ENCODE measurements at regions not wholly inside any gene's neighbourhood (a gene's known extent, or its start where the extent isn't known, plus 50 kb on each side); places are given as distances from the start of the nearest gene placed in this dataset.

DNA sequence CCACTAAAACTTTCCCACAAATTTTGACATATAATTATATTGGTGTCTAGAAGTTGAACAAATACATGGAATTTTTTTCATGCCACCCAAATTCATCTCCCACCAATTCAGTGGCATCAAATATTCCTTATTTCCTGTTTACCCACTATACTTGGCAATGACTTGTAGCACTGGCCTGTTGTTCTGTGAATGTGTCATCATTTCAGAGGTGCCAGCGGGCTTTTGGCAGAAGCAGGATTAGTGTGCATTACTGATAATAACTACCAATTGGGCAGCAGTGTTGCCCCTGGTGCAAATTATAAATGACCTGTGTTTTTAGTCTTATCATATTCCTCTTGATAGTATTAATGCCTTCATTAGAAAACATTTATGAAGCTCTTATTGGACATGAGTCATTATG, 121.3 kb downstream of the TFAP2B start:
- in situ Hi-C loops (cut with HindIII; ENCODE audit: extremely low pct_ligation_motif_present, low pct_unique_long_range_greater_than_20kb) (no loop called here), intact Hi-C loops (cut with micrococcal nuclease; ENCODE audit: unreplicated experiment) (no loop called here)
- Histone ChIP-seq H3K79me2 (ENCODE audit: insufficient read depth, low read length) (no peaks in the 10 kb centered on the region), H3K4me1 (ENCODE audit: insufficient read depth, low read length) (no peaks in the 10 kb centered on the region), H2AFZ (ENCODE audit: low read length) (no peak overlapping the region), H3K27me3 (ENCODE audit: control insufficient read depth in 1 of 2, insufficient read depth in 2 of 2, low read length in 2 of 2) (no peaks in the 10 kb centered on the region), H3K36me3 (replicated peaks in 1 of 2; ENCODE audit: control insufficient read depth in 1 of 2, insufficient read depth in 2 of 2, low read length in 2 of 2) (no peaks in the 10 kb centered on the region), H4K20me1 (ENCODE audit: insufficient read depth, low read length) (no peaks in the 10 kb centered on the region), H3K4me3 (replicated peaks in 1 of 3; ENCODE audit: insufficient read depth in 1 of 3, low read depth in 2 of 3, low read length in 3 of 3) (no peak overlapping the region), H3K9me3 (ENCODE audit: low read length) (no peaks in the 10 kb centered on the region), H3K9ac (ENCODE audit: insufficient read depth, low read depth, low read length) (no peak overlapping the region), H3K27ac (ENCODE audit: extremely low read length, insufficient read depth, low read length) (no peak overlapping the region), H3K4me2 (ENCODE audit: low read depth, low read length) (no peak overlapping the region)
- FAIRE-seq (no peak), ATAC-seq (no peak), DNase-seq (ENCODE audit: low spot score) (no peak)
- TF ChIP-seq ZKSCAN5 (CRISPR knock-in tag; IDR thresholded peaks at IDR 0.05) = no peak
- WGBS (ENCODE audit: low lambda C conversion rate) = 0% methylated on average over 1 of the region's 1 CpG
- ChIA-PET POLR2A (no interaction called here), CTCF (ENCODE audit: low intra/inter-chr PET ratio, low total read pairs) (no interaction called here)
- no TSS peak for BruUV-seq (replicated peaks)

DNA sequence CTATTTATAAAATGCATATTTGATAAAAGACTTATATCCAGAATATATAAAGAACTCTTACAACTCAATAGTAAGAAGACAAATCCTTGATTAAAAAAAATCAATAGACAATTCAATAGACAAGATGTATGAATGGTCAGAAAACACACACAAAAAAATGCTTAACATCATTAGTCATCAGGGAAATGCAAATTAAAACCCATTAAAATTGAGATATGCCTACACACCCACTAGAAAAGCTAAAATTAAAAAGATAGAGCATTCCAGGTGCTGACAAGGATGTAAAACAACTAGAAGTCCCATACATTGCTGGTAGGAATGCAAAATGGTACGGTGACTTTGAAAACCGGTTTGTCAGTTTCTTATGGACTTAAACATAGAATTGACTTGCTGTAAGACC, 127.1 kb downstream of the TFAP2B start:
- no peak overlapping the region for H3K4me2 ChIP-seq (ENCODE audit: low read depth, low read length)
- no peaks in the 10 kb centered on the region for H3K27me3 ChIP-seq (ENCODE audit: control insufficient read depth in 1 of 2, insufficient read depth in 2 of 2, low read length in 2 of 2)
- intact Hi-C loops (cut with micrococcal nuclease; ENCODE audit: unreplicated experiment) = no loop called here
- ChIA-PET POLR2A (no interaction called here), CTCF (ENCODE audit: low intra/inter-chr PET ratio, low total read pairs) (no interaction called here)
- WGBS (ENCODE audit: low lambda C conversion rate) = 27% methylated on average over 2 of the region's 2 CpGs
- no TSS peak for BruUV-seq (replicated peaks)
- no peaks in the 10 kb centered on the region for H3K9me3 ChIP-seq (ENCODE audit: low read length)
- no peaks in the 10 kb centered on the region for H3K79me2 ChIP-seq (ENCODE audit: insufficient read depth, low read length)
- in situ Hi-C loops (cut with HindIII; ENCODE audit: extremely low pct_ligation_motif_present, low pct_unique_long_range_greater_than_20kb) = no loop called here
- H3K9ac ChIP-seq (ENCODE audit: insufficient read depth, low read depth, low read length) = no peak overlapping the region
- no peak for DNase-seq (ENCODE audit: low spot score)
- no peak overlapping the region for H2AFZ ChIP-seq (ENCODE audit: low read length)
- H3K4me3 ChIP-seq (replicated peaks in 1 of 3; ENCODE audit: insufficient read depth in 1 of 3, low read depth in 2 of 3, low read length in 3 of 3) = no peak overlapping the region
- ATAC-seq = no peak
- H3K27ac ChIP-seq (ENCODE audit: extremely low read length, insufficient read depth, low read length) = no peak overlapping the region
- no peaks in the 10 kb centered on the region for H4K20me1 ChIP-seq (ENCODE audit: insufficient read depth, low read length)
- no peak for FAIRE-seq
- no peaks in the 10 kb centered on the region for H3K4me1 ChIP-seq (ENCODE audit: insufficient read depth, low read length)
- H3K36me3 ChIP-seq (replicated peaks in 1 of 2; ENCODE audit: control insufficient read depth in 1 of 2, insufficient read depth in 2 of 2, low read length in 2 of 2) = no peaks in the 10 kb centered on the region
- TF ChIP-seq MYNN (CRISPR knock-in tag; IDR thresholded peaks at IDR 0.05; ENCODE audit: low read depth) (no peak), PLRG1 (conservative IDR thresholded peaks at IDR 0.05) (no peak), POLR2AphosphoS2 (IDR thresholded peaks at IDR 0.05; ENCODE audit: low read depth, low read length) (no peak), FOXP1 (IDR thresholded peaks at IDR 0.05) (no peak), FOXP1 (CRISPR knock-in tag; IDR thresholded peaks at IDR 0.05) (no peak), ZNF367 (CRISPR knock-in tag; IDR thresholded peaks at IDR 0.05; ENCODE audit: borderline replicate concordance) (no peak), HES4 (CRISPR knock-in tag; IDR thresholded peaks at IDR 0.05; ENCODE audit: borderline replicate concordance) (no peak), RAD51 (IDR thresholded peaks at IDR 0.05; ENCODE audit: borderline replicate concordance) (no peak), SIN3A (IDR thresholded peaks at IDR 0.05; ENCODE audit: borderline replicate concordance, low read depth, low read length) (no peak), KLF11 (CRISPR knock-in tag; IDR thresholded peaks at IDR 0.05) (no peak)
- TF ChIP-seq, protein P1, sequence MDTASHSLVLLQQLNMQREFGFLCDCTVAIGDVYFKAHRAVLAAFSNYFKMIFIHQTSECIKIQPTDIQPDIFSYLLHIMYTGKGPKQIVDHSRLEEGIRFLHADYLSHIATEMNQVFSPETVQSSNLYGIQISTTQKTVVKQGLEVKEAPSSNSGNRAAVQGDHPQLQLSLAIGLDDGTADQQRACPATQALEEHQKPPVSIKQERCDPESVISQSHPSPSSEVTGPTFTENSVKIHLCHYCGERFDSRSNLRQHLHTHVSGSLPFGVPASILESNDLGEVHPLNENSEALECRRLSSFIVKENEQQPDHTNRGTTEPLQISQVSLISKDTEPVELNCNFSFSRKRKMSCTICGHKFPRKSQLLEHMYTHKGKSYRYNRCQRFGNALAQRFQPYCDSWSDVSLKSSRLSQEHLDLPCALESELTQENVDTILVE (CRISPR knock-in tag; IDR thresholded peaks at IDR 0.05) = no peak
- TF ChIP-seq, protein P2, sequence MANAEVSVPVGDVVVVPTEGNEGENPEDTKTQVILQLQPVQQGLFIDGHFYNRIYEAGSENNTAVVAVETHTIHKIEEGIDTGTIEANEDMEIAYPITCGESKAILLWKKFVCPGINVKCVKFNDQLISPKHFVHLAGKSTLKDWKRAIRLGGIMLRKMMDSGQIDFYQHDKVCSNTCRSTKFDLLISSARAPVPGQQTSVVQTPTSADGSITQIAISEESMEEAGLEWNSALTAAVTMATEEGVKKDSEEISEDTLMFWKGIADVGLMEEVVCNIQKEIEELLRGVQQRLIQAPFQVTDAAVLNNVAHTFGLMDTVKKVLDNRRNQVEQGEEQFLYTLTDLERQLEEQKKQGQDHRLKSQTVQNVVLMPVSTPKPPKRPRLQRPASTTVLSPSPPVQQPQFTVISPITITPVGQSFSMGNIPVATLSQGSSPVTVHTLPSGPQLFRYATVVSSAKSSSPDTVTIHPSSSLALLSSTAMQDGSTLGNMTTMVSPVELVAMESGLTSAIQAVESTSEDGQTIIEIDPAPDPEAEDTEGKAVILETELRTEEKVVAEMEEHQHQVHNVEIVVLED (CRISPR knock-in tag; IDR thresholded peaks at IDR 0.05; ENCODE audit: borderline replicate concordance) = no peak
- TF ChIP-seq, protein P3, sequence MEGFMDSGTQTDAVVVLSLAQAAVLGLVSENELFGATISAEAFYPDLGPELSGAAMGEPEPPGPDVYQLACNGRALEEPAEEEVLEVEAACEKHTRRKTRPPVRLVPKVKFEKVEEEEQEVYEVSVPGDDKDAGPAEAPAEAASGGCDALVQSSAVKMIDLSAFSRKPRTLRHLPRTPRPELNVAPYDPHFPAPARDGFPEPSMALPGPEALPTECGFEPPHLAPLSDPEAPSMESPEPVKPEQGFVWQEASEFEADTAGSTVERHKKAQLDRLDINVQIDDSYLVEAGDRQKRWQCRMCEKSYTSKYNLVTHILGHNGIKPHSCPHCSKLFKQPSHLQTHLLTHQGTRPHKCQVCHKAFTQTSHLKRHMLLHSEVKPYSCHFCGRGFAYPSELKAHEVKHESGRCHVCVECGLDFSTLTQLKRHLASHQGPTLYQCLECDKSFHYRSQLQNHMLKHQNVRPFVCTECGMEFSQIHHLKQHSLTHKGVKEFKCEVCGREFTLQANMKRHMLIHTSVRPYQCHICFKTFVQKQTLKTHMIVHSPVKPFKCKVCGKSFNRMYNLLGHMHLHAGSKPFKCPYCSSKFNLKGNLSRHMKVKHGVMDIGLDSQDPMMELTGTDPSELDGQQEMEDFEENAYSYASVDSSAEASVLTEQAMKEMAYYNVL (CRISPR knock-in tag; IDR thresholded peaks at IDR 0.05; ENCODE audit: borderline replicate concordance) = no peak
- TF ChIP-seq, protein P4, sequence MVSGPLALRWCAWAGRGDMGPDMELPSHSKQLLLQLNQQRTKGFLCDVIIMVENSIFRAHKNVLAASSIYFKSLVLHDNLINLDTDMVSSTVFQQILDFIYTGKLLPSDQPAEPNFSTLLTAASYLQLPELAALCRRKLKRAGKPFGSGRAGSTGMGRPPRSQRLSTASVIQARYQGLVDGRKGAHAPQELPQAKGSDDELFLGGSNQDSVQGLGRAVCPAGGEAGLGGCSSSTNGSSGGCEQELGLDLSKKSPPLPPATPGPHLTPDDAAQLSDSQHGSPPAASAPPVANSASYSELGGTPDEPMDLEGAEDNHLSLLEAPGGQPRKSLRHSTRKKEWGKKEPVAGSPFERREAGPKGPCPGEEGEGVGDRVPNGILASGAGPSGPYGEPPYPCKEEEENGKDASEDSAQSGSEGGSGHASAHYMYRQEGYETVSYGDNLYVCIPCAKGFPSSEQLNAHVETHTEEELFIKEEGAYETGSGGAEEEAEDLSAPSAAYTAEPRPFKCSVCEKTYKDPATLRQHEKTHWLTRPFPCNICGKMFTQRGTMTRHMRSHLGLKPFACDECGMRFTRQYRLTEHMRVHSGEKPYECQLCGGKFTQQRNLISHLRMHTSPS (CRISPR knock-in tag; IDR thresholded peaks at IDR 0.05; ENCODE audit: low read depth) = no peak
